ENCODE measurements at regions not wholly inside any gene's neighbourhood (a gene's known extent, or its start where the extent isn't known, plus 50 kb on each side); places are given as distances from the start of the nearest gene placed in this dataset.

DNA sequence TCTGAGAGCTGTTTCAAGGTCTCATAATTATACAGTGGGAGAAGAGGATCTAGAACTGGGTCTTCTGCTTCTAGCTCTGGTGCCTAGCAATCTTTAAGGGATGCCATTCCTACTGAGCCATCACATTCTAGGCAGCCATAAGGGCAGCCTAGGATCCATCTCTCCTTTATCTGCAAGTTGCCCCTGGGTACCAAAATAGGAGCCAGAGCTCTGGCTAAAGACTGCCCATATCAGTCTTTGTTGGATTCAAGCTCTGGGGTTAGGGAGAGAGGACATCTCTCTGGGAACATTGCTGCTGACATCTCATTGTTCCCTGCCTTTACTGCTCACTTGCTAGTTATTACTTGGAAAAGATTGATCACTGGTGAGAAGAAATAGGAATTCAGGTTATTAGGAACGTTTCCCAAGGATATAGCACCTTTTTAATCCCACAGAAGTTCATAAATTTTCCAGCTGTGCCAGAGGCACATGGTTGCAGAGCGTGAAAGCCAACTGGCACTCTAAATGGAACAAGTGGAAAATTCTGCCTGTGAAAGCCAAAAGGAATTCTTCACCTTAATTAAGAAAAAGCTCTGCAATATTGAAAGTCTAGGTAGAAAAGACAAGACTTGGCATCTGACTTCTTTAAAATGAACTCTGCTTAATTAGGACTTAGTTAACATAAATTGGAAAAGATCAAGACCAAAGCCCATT lies 102.2 kb downstream of the CDC42EP3 start (continued):
- TF ChIP-seq, protein P1, sequence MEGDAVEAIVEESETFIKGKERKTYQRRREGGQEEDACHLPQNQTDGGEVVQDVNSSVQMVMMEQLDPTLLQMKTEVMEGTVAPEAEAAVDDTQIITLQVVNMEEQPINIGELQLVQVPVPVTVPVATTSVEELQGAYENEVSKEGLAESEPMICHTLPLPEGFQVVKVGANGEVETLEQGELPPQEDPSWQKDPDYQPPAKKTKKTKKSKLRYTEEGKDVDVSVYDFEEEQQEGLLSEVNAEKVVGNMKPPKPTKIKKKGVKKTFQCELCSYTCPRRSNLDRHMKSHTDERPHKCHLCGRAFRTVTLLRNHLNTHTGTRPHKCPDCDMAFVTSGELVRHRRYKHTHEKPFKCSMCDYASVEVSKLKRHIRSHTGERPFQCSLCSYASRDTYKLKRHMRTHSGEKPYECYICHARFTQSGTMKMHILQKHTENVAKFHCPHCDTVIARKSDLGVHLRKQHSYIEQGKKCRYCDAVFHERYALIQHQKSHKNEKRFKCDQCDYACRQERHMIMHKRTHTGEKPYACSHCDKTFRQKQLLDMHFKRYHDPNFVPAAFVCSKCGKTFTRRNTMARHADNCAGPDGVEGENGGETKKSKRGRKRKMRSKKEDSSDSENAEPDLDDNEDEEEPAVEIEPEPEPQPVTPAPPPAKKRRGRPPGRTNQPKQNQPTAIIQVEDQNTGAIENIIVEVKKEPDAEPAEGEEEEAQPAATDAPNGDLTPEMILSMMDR (IDR thresholded peaks at IDR 0.05; ENCODE audit: control extremely low read depth in 1 of 3, insufficient read depth in 1 of 3, low read depth in 1 of 3, low read length in 3 of 3): no peak

Measured in H1 (cell line).